ENCODE measurements at regions not wholly inside any gene's neighbourhood (a gene's known extent, or its start where the extent isn't known, plus 50 kb on each side); places are given as distances from the start of the nearest gene placed in this dataset.

DNA sequence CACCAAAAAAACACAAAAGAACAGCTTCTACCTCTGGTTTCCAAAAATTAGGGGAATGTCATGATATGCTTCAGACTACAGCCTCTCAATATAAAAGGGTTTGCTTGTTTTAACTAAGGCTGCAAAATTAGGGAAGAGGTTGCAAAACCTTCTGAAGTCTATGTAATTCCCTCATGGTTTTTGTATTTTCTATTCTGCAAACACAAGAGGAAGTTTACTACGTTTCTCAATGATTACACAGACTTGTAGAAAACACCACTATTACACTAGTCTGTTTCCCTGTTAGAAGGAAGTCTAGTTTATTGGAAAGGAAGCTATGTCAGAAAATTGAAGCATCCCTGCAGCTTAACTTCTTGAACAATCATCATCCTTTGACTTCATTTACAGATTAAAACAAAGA is 229.7 kb upstream of the FMN2 start:
- no peak for TF ChIP-seq CTCF (conservative IDR thresholded peaks at IDR 0.05)
- TF ChIP-seq EZH2 (IDR thresholded peaks at IDR 0.05; ENCODE audit: low read depth), result no peak

Measured in PC-9 (cell line).